Esophagus squamous epithelium (tissue), 4 donors: ENCODE measurements at regions not wholly inside any gene's neighbourhood (a gene's known extent, or its start where the extent isn't known, plus 50 kb on each side); places are given as distances from the start of the nearest gene placed in this dataset.

Experiments
- CTCF ChIP-seq, 6 experiments: fragments of 450-650 bp in 4 of 6; fragments of 200-600 bp in 2 of 6; sonication (generic) in 2 of 6; IDR thresholded peaks; one replicate each; pipeline ENCODE4 v1.5.1; 2016 to 2019; ENCODE audit warnings: antibody characterized with exemption in 6 of 6, mild to moderate bottlenecking in 4 of 6, moderate library complexity in 4 of 6
- POLR2A ChIP-seq, 4 donors: fragments of 450-650 bp; IDR thresholded peaks; one replicate each; pipeline ENCODE4 v1.6.1; 2017; ENCODE audit warnings: antibody characterized with exemption in 4 of 4, mild to moderate bottlenecking in 4 of 4, moderate library complexity in 3 of 4

DNA sequence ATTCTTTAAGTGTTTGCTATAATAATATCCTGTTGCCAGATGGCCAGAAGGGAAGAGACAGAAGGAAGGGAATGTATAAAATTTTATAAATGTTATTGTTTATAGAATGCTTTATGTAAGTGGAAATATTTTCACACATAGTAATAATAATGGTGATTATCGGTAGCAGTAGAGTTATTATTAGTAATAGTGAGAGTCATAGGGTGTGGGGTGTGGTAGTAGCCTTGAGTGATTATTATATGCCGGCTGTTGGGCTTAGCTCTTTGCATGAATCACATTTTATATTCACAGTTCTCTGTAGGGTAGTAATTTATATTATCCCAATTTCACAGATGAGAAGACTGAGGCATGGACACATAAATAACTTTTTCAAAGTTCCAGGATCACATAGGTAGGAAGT is 391.4 kb downstream of the C12orf75 start:
- TF ChIP-seq POLR2A (IDR thresholded peaks at IDR 0.05) = no peak
- no peak for TF ChIP-seq CTCF (IDR thresholded peaks at IDR 0.05)
